ENCODE measurements at regions not wholly inside any gene's neighbourhood (a gene's known extent, or its start where the extent isn't known, plus 50 kb on each side); places are given as distances from the start of the nearest gene placed in this dataset.

- TF ChIP-seq CTCF (conservative IDR thresholded peaks at IDR 0.05; ENCODE audit: low read depth, low read length) (no peak), EZH2 (IDR thresholded peaks at IDR 0.05; ENCODE audit: borderline replicate concordance, low read depth, low read length, poor library complexity, severe bottlenecking) (no peak)
Observed at GRCh38 chr18:34121200-34121721, 103.5 kb downstream of the NOL4 start.

All from A673 (cell line).